Activated B cell treated with CpG ODN at 0.5 μM for 24 hours (primary cell): ENCODE measurements at regions not wholly inside any gene's neighbourhood (a gene's known extent, or its start where the extent isn't known, plus 50 kb on each side); places are given as distances from the start of the nearest gene placed in this dataset.

Source experiments
- ATAC-seq: fragments of 200-7000 bp; cut with Tn5 transposase; one replicate; pipeline ENCODE4 v1.10.0; 2021; ENCODE audit warnings: low read depth, mild to moderate bottlenecking, moderate library complexity
- CTCF ChIA-PET: fragments of 350-600 bp; sonication (Branson Sonifier 250); formaldehyde crosslinking; loops from one replicate; lab custom pipeline; 2021; ENCODE audit warnings: antibody characterized with exemption; lab: Charles Lee
- POLR2A ChIA-PET: fragments of 350-600 bp; sonication (Branson Sonifier 250); formaldehyde crosslinking; loops from one replicate; lab custom pipeline; 2021; ENCODE audit warnings: antibody characterized with exemption; lab: Charles Lee
- DNase-seq: peaks from one replicate; pipeline ENCODE4 v3.0.0; 2022
- H3K27ac Mint-ChIP-seq: one replicate; pipeline ENCODE4 v1.8.0; 2020; ENCODE audit warnings: mixed read lengths
- H3K27me3 Mint-ChIP-seq: one replicate; pipeline ENCODE4 v1.8.0; 2021; ENCODE audit warnings: mixed read lengths
- H3K36me3 Mint-ChIP-seq: one replicate; pipeline ENCODE4 v1.8.0; 2021; ENCODE audit warnings: low read depth, mixed read lengths
- H3K4me1 Mint-ChIP-seq: one replicate; pipeline ENCODE4 v1.8.0; 2021; ENCODE audit warnings: mixed read lengths
- H3K4me3 Mint-ChIP-seq: one replicate; pipeline ENCODE4 v1.8.0; 2020; ENCODE audit warnings: mild to moderate bottlenecking, mixed read lengths
- H3K9me3 Mint-ChIP-seq: one replicate; pipeline ENCODE4 v1.8.0; 2020; ENCODE audit warnings: mixed read lengths
- intact Hi-C: fragments of 100-400 bp; cut with micrococcal nuclease; formaldehyde crosslinking; loops from one replicate; pipeline ENCODE4 v1.15.1; 2024
- TF ChIP-seq, protein P1 (sequence below): fragments of 200-600 bp; IDR thresholded peaks from one replicate; pipeline ENCODE4 v1.8.0; 2022; ENCODE audit warnings: antibody characterized with exemption, mild to moderate bottlenecking

- no peak for ATAC-seq
- no peaks in the 10 kb centered on the region for H3K9me3 Mint-ChIP-seq
Measured at GRCh38 chr4:108396900-108397497, 223.4 kb upstream of the RPL34 start.

GRCh38 chr4:108395786-108396185 is 224.6 kb upstream of the RPL34 start:
- ATAC-seq = no peak
- ChIA-PET POLR2A (no interaction called here), CTCF (no interaction called here)
- Mint-ChIP-seq H3K27me3 (no peaks in the 10 kb centered on the region), H3K36me3 (no peaks in the 10 kb centered on the region), H3K27ac (no peak overlapping the region), H3K9me3 (no peaks in the 10 kb centered on the region), H3K4me1 (no peaks in the 10 kb centered on the region), H3K4me3 (no peak overlapping the region)
- intact Hi-C loops = no loop called here
- TF ChIP-seq, protein P1, sequence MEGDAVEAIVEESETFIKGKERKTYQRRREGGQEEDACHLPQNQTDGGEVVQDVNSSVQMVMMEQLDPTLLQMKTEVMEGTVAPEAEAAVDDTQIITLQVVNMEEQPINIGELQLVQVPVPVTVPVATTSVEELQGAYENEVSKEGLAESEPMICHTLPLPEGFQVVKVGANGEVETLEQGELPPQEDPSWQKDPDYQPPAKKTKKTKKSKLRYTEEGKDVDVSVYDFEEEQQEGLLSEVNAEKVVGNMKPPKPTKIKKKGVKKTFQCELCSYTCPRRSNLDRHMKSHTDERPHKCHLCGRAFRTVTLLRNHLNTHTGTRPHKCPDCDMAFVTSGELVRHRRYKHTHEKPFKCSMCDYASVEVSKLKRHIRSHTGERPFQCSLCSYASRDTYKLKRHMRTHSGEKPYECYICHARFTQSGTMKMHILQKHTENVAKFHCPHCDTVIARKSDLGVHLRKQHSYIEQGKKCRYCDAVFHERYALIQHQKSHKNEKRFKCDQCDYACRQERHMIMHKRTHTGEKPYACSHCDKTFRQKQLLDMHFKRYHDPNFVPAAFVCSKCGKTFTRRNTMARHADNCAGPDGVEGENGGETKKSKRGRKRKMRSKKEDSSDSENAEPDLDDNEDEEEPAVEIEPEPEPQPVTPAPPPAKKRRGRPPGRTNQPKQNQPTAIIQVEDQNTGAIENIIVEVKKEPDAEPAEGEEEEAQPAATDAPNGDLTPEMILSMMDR = no peak
- DNase-seq = no peak

More at GRCh38 chr4:108396900-108397497, 223.4 kb upstream of the RPL34 start:
- Mint-ChIP-seq H3K27me3 (no peaks in the 10 kb centered on the region), H3K27ac (no peak overlapping the region), H3K4me3 (no peak overlapping the region), H3K4me1 (no peaks in the 10 kb centered on the region), H3K36me3 (no peaks in the 10 kb centered on the region)
- TF ChIP-seq, protein P1 = no peak
- intact Hi-C loops = no loop called here
- POLR2A ChIA-PET = no interaction called here
- no peak for DNase-seq
- CTCF ChIA-PET = no interaction called here

DNA sequence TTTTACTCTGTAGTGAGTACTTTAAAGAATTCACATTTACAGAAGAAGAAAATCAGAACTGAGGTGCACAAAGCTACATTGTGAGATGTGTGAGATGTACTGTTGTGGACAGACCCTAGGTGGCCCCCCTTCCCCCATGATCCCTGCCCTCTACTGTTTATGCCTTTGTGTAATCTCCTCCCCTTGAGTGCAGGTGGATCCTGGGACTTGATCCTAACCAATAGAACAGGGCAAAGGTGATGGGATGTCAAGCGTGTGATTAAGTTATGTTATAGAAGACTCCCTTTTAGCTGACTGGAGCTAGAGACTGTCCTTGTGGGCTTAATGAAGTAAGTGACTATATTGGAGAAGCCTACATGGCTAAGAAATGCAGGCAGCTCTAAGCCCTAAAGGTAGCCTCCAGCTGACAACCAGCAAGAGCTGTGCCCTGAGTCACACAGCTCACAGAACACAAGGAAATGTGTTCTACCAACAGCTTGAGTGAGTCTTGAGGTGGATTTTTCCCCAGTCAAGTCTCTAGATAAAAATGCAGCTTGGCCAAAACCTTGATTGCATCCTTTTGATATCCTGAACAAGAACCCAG is 225.2 kb upstream of the LEF1 start:
- ChIA-PET CTCF (interaction anchor here (1.4 kb wide), 1 partner anchor 22 kb away, joined by 3 read pairs; no protein-coding TSS in a partner anchor), POLR2A (no interaction called here)
- DNase-seq = no peak
- no peak for ATAC-seq
- peaks cover under 1% of the 10 kb centered on the region for H3K27me3 Mint-ChIP-seq
- no peak overlapping the region for H3K4me3 Mint-ChIP-seq
- H3K36me3 Mint-ChIP-seq = no peaks in the 10 kb centered on the region
- H3K9me3 Mint-ChIP-seq = no peaks in the 10 kb centered on the region
- no peak overlapping the region for H3K27ac Mint-ChIP-seq
- intact Hi-C loops = no loop called here
- no peaks in the 10 kb centered on the region for H3K4me1 Mint-ChIP-seq
- TF ChIP-seq, protein P1 = no peak

GRCh38 chr4:108391701-108392455 is 223.1 kb upstream of the LEF1 start:
- no peak overlapping the region for H3K4me3 Mint-ChIP-seq
- H3K27ac Mint-ChIP-seq = no peak overlapping the region
- CTCF ChIA-PET = no interaction called here
- no peaks in the 10 kb centered on the region for H3K36me3 Mint-ChIP-seq
- intact Hi-C loops = no loop called here
- peaks cover 5% of the 10 kb centered on the region for H3K27me3 Mint-ChIP-seq
- H3K4me1 Mint-ChIP-seq = no peaks in the 10 kb centered on the region
- DNase-seq (no peak), ATAC-seq (no peak)
- TF ChIP-seq, protein P1 = no peak
- POLR2A ChIA-PET = no interaction called here
- H3K9me3 Mint-ChIP-seq = no peaks in the 10 kb centered on the region

GRCh38 chr4:108385076-108385475 is 216.3 kb upstream of the LEF1 start:
- no peaks in the 10 kb centered on the region for H3K36me3 Mint-ChIP-seq
- ChIA-PET CTCF (no interaction called here), POLR2A (no interaction called here)
- H3K4me3 Mint-ChIP-seq = no peak overlapping the region
- H3K27me3 Mint-ChIP-seq = peaks cover 13% of the 10 kb centered on the region
- H3K4me1 Mint-ChIP-seq = peaks cover 9% of the 10 kb centered on the region
- ATAC-seq = no peak
- intact Hi-C loops = no loop called here
- H3K27ac Mint-ChIP-seq = no peak overlapping the region
- no peak for DNase-seq
- no peaks in the 10 kb centered on the region for H3K9me3 Mint-ChIP-seq
- TF ChIP-seq, protein P1 = no peak
